Neural progenitor cell (in vitro differentiated cells): ENCODE measurements at regions not wholly inside any gene's neighbourhood (a gene's known extent, or its start where the extent isn't known, plus 50 kb on each side); places are given as distances from the start of the nearest gene placed in this dataset.

Source experiments
- DNase-seq: peaks from one replicate; pipeline ENCODE4 v3.0.0-alpha.2; 2016; ENCODE audit warnings: low spot score
- H2AFZ ChIP-seq: fragments of 200-600 bp; sonication (generic); replicated peaks from 2 replicates; pipeline ENCODE4 v1.6.1; 2016; ENCODE audit warnings: antibody characterized with exemption
- H3F3A ChIP-seq: fragments of 200-600 bp; sonication (generic); 2 replicates; pipeline ENCODE4 v1.6.1; 2016; ENCODE audit warnings: antibody characterized with exemption, low read depth
- H3K27ac ChIP-seq: fragments of 200-600 bp; sonication (generic); 2 replicates; pipeline ENCODE4 v1.5.1; 2016; ENCODE audit warnings: mild to moderate bottlenecking
- H3K27me3 ChIP-seq: fragments of 200-600 bp; sonication (generic); 2 replicates; pipeline ENCODE4 v1.6.1; 2016; ENCODE audit warnings: mild to moderate bottlenecking, moderate library complexity
- H3K36me3 ChIP-seq: fragments of 200-600 bp; sonication (generic); 2 replicates; pipeline ENCODE4 v1.5.1; 2016
- H3K4me1 ChIP-seq: fragments of 200-600 bp; sonication (generic); 2 replicates; pipeline ENCODE4 v1.6.1; 2016; ENCODE audit warnings: mixed run types
- H3K4me2 ChIP-seq: fragments of 200-600 bp; sonication (generic); 2 replicates; pipeline ENCODE4 v1.6.1; 2016
- H3K4me3 ChIP-seq: fragments of 200-600 bp; sonication (generic); 2 replicates; pipeline ENCODE4 v1.5.1; 2016
- H3K79me2 ChIP-seq: fragments of 200-600 bp; sonication (generic); 2 replicates; pipeline ENCODE4 v1.6.1; 2016; ENCODE audit warnings: low read depth
- H3K9ac ChIP-seq: fragments of 200-600 bp; sonication (generic); 2 replicates; pipeline ENCODE4 v1.6.1; 2016
- H3K9me3 ChIP-seq: fragments of 200-600 bp; sonication (generic); 2 replicates; pipeline ENCODE4 v1.5.1; 2016; ENCODE audit warnings: low read depth
- H4K20me1 ChIP-seq: fragments of 200-600 bp; sonication (generic); 2 replicates; pipeline ENCODE4 v1.6.1; 2016; ENCODE audit warnings: low read depth
- H3K27ac Mint-ChIP-seq: 3 replicates; pipeline ENCODE4 v1.8.0; 2021; ENCODE audit warnings: mixed read lengths
- H3K27me3 Mint-ChIP-seq: 2 replicates; pipeline ENCODE4 v1.8.0; 2022; ENCODE audit warnings: low read depth, mild to moderate bottlenecking, inconsistent platforms, moderate library complexity, mixed read lengths; ENCODE audit not compliant: insufficient read depth
- H3K36me3 Mint-ChIP-seq: 3 replicates; pipeline ENCODE4 v1.8.0; 2021; ENCODE audit warnings: mixed read lengths
- H3K4me1 Mint-ChIP-seq: 3 replicates; pipeline ENCODE4 v1.8.0; 2021; ENCODE audit warnings: mixed read lengths
- H3K4me3 Mint-ChIP-seq: 3 replicates; pipeline ENCODE4 v1.8.0; 2021; ENCODE audit warnings: mild to moderate bottlenecking, moderate library complexity, mixed read lengths
- H3K9me3 Mint-ChIP-seq: 3 replicates; pipeline ENCODE4 v1.8.0; 2020; ENCODE audit warnings: mixed read lengths
- EZH2 ChIP-seq: fragments of 200-600 bp; sonication (generic); IDR thresholded peaks from 2 replicates; pipeline ENCODE4 v1.6.1; 2017; ENCODE audit warnings: antibody characterized with exemption, mild to moderate bottlenecking, moderate library complexity
- EZH2phosphoT487 ChIP-seq: fragments of 200-600 bp; sonication (generic); IDR thresholded peaks from 2 replicates; pipeline ENCODE4 v1.6.1; 2017; ENCODE audit warnings: antibody characterized with exemption
- TF ChIP-seq, protein P1 (sequence below): fragments of 200-600 bp; sonication (generic); IDR thresholded peaks from 2 replicates; pipeline ENCODE4 v1.5.1; 2017; ENCODE audit warnings: antibody characterized with exemption, mild to moderate bottlenecking

DNA sequence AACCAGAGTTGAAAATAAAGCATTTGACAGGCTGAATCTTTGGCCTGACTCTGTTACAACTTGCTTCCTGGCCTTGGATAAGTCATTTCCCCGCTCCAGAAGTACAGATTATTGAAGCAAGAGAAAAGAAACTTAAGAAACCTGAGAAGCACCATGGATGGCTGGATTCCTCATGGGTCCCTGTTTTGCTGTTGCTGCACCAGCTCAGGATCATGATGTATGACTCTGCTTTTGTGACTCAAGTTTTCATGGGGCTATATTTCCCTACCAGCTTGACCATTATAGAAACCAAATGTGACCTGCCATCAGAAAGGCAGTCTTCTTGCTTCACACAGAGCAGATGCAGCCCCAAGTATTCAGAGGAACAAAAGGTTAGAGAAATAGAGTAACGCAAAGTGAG, 921.8 kb downstream of the BCL11B start:
- H3K27ac ChIP-seq: no peak overlapping the region
- TF ChIP-seq EZH2phosphoT487: no peak
- TF ChIP-seq EZH2: no peak
- TF ChIP-seq, protein P1, sequence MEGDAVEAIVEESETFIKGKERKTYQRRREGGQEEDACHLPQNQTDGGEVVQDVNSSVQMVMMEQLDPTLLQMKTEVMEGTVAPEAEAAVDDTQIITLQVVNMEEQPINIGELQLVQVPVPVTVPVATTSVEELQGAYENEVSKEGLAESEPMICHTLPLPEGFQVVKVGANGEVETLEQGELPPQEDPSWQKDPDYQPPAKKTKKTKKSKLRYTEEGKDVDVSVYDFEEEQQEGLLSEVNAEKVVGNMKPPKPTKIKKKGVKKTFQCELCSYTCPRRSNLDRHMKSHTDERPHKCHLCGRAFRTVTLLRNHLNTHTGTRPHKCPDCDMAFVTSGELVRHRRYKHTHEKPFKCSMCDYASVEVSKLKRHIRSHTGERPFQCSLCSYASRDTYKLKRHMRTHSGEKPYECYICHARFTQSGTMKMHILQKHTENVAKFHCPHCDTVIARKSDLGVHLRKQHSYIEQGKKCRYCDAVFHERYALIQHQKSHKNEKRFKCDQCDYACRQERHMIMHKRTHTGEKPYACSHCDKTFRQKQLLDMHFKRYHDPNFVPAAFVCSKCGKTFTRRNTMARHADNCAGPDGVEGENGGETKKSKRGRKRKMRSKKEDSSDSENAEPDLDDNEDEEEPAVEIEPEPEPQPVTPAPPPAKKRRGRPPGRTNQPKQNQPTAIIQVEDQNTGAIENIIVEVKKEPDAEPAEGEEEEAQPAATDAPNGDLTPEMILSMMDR: no peak
- H3K36me3 Mint-ChIP-seq: no peaks in the 10 kb centered on the region
- H3K27ac Mint-ChIP-seq: no peak overlapping the region
- H3F3A ChIP-seq: peaks cover 11% of the 10 kb centered on the region
- H3K4me1 ChIP-seq: peaks cover 7% of the 10 kb centered on the region
- H4K20me1 ChIP-seq: no peaks in the 10 kb centered on the region
- H3K79me2 ChIP-seq: no peaks in the 10 kb centered on the region
- H3K36me3 ChIP-seq: no peaks in the 10 kb centered on the region
- H3K4me2 ChIP-seq: peak overlapping the region; percentile 9
- H2AFZ ChIP-seq: no peak overlapping the region
- no peak overlapping the region for H3K9ac ChIP-seq
- H3K27me3 ChIP-seq: no peaks in the 10 kb centered on the region
- H3K4me3 ChIP-seq: no peak overlapping the region
- H3K9me3 Mint-ChIP-seq: peaks cover 7% of the 10 kb centered on the region
- H3K4me3 Mint-ChIP-seq: no peak overlapping the region
- peaks cover 30% of the 10 kb centered on the region for H3K4me1 Mint-ChIP-seq
- no peaks in the 10 kb centered on the region for H3K9me3 ChIP-seq
- H3K27me3 Mint-ChIP-seq: no peaks in the 10 kb centered on the region
- DNase-seq: no peak

DNA sequence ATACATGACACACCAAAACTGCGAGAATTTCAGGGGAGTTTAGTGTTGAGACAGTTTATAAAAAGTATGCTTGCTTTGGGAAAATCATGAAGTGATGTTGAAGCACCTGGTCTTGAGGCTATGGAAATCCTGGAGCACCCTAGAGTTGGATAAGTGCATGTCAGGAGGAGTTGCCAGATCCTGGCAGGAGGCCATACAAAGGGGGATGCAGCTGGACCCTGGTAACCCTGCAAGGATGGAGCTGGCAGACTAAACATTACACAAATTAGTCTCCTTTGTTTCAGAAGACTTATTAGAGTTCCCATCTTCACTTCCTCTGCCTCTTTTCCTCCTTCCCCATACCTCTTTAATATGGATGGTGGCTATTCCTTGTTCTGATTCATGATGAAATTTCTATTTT, 907.0 kb downstream of the BCL11B start:
- H3K9me3 Mint-ChIP-seq: peaks cover 4% of the 10 kb centered on the region
- no peak overlapping the region for H3K27ac Mint-ChIP-seq
- H3K36me3 ChIP-seq: peaks cover 4% of the 10 kb centered on the region
- no peak overlapping the region for H3K9ac ChIP-seq
- H2AFZ ChIP-seq: no peak overlapping the region
- DNase-seq: no peak
- H3K27me3 ChIP-seq: no peaks in the 10 kb centered on the region
- H3K4me2 ChIP-seq: no peak overlapping the region
- no peak overlapping the region for H3K4me3 ChIP-seq
- no peaks in the 10 kb centered on the region for H4K20me1 ChIP-seq
- no peak overlapping the region for H3K4me3 Mint-ChIP-seq
- H3K79me2 ChIP-seq: no peaks in the 10 kb centered on the region
- H3K4me1 Mint-ChIP-seq: peaks cover 4% of the 10 kb centered on the region
- no peaks in the 10 kb centered on the region for H3K4me1 ChIP-seq
- TF ChIP-seq EZH2: no peak
- no peak for TF ChIP-seq EZH2phosphoT487
- TF ChIP-seq, protein P1: no peak
- peaks cover 3% of the 10 kb centered on the region for H3K36me3 Mint-ChIP-seq
- H3K27me3 Mint-ChIP-seq: peaks cover 6% of the 10 kb centered on the region
- no peaks in the 10 kb centered on the region for H3F3A ChIP-seq
- no peak overlapping the region for H3K27ac ChIP-seq
- H3K9me3 ChIP-seq: no peaks in the 10 kb centered on the region

DNA sequence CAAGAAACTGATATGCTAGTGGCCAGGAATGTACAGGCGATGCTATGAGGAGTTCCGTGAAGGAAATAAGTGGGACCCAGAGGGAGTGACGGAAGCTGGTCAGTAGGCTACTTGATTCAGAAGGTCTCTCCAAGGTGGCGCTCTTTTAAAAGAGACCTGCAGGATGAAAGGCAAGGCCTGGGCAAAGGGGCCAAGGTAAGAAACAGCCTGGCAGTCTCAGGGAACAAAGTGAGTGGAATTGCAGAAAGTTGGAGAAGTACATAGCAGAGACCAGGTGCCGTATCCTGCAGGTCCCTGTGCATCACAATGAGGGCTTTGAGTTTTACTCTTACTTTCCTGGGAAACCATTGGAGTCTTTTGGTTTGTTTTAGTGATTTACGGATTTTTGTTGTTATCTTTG, 905.6 kb downstream of the BCL11B start:
- Histone ChIP-seq H3K4me1 (no peaks in the 10 kb centered on the region), H3K4me2 (no peak overlapping the region), H3K36me3 (peaks cover 4% of the 10 kb centered on the region), H4K20me1 (no peaks in the 10 kb centered on the region), H3K27ac (no peak overlapping the region), H3K79me2 (no peaks in the 10 kb centered on the region), H3K27me3 (no peaks in the 10 kb centered on the region), H3K9ac (no peak overlapping the region), H3F3A (no peaks in the 10 kb centered on the region), H3K9me3 (no peaks in the 10 kb centered on the region), H2AFZ (no peak overlapping the region), H3K4me3 (no peak overlapping the region)
- TF ChIP-seq, protein P1: no peak
- TF ChIP-seq EZH2phosphoT487 (no peak), EZH2 (no peak)
- H3K27ac Mint-ChIP-seq: no peak overlapping the region
- peaks cover 3% of the 10 kb centered on the region for H3K36me3 Mint-ChIP-seq
- peaks cover 4% of the 10 kb centered on the region for H3K9me3 Mint-ChIP-seq
- no peak overlapping the region for H3K4me3 Mint-ChIP-seq
- no peak for DNase-seq
- peaks cover 6% of the 10 kb centered on the region for H3K27me3 Mint-ChIP-seq
- H3K4me1 Mint-ChIP-seq: peaks cover 6% of the 10 kb centered on the region
